Keratinocyte (primary cell): ENCODE measurements at regions not wholly inside any gene's neighbourhood (a gene's known extent, or its start where the extent isn't known, plus 50 kb on each side); places are given as distances from the start of the nearest gene placed in this dataset.

Experiments
- DNase-seq: peaks from one replicate; pipeline ENCODE4 v3.0.0-alpha.2; 2011; ENCODE audit warnings: low read depth, missing footprints, low spot score
- FAIRE-seq: peaks from 2 replicates; lab custom pipeline; 2011; peaks lifted over from hg19 to GRCh38; lab: Jason Lieb, UNC
- H2AFZ ChIP-seq: 2 replicates; pipeline ENCODE4 v1.6.0; 2012; ENCODE audit warnings: low read length, control low read depth, inconsistent platforms; ENCODE audit not compliant: control insufficient read depth
- H3K27ac ChIP-seq: 2 replicates; pipeline ENCODE4 v1.5.1; 2011; ENCODE audit warnings: low read length; ENCODE audit not compliant: control insufficient read depth, insufficient read depth
- H3K27me3 ChIP-seq: 3 replicates; pipeline ENCODE4 v1.6.0; 2011; ENCODE audit warnings: low read length; ENCODE audit not compliant: control insufficient read depth, insufficient read depth; ENCODE audit errors: extremely low read depth
- H3K36me3 ChIP-seq, 2 experiments: 2 replicates in 1 of 2; 3 replicates in 1 of 2; pipeline ENCODE4 v1.5.1; 2011; ENCODE audit warnings: low read length in 2 of 2, mild to moderate bottlenecking in 1 of 2; ENCODE audit not compliant: control insufficient read depth in 2 of 2, insufficient read depth in 2 of 2; ENCODE audit errors: extremely low read depth in 1 of 2
- H3K4me1 ChIP-seq: 3 replicates; pipeline ENCODE4 v1.5.1; 2011; ENCODE audit warnings: low read length; ENCODE audit not compliant: control insufficient read depth, insufficient read depth; ENCODE audit errors: extremely low read depth
- H3K4me2 ChIP-seq: 3 replicates; pipeline ENCODE4 v1.6.0; 2011; ENCODE audit warnings: low read depth, low read length; ENCODE audit not compliant: control insufficient read depth, insufficient read depth; ENCODE audit errors: extremely low read depth
- H3K4me3 ChIP-seq, 3 experiments: fragments of 200-600 bp in 1 of 3; sonication (generic) in 1 of 3; 2 replicates in 2 of 3; 3 replicates in 1 of 3; pipeline ENCODE4 v1.5.1; 2011 to 2016; ENCODE audit warnings: low read length in 3 of 3, mild to moderate bottlenecking in 3 of 3, control low read depth in 2 of 3, inconsistent platforms in 1 of 3, low read depth in 1 of 3, mixed read lengths in 1 of 3, mixed run types in 1 of 3, moderate library complexity in 1 of 3; ENCODE audit not compliant: control insufficient read depth in 2 of 3, insufficient read depth in 2 of 3; ENCODE audit errors: extremely low read depth in 1 of 3
- H3K79me2 ChIP-seq: 2 replicates; pipeline ENCODE4 v1.6.0; 2012; ENCODE audit warnings: low read length; ENCODE audit not compliant: control insufficient read depth, insufficient read depth
- H3K9ac ChIP-seq: 3 replicates; pipeline ENCODE4 v1.6.0; 2011; ENCODE audit warnings: low read length; ENCODE audit not compliant: control insufficient read depth, insufficient read depth; ENCODE audit errors: extremely low read depth
- H3K9me1 ChIP-seq: 3 replicates; pipeline ENCODE4 v1.6.0; 2011; ENCODE audit warnings: low read length; ENCODE audit not compliant: control insufficient read depth, insufficient read depth; ENCODE audit errors: extremely low read depth
- H3K9me3 ChIP-seq: 2 replicates; pipeline ENCODE4 v1.5.1; 2012; ENCODE audit warnings: low read depth, low read length; ENCODE audit not compliant: control insufficient read depth
- H4K20me1 ChIP-seq: 3 replicates; pipeline ENCODE4 v1.6.0; 2011; ENCODE audit warnings: low read length; ENCODE audit not compliant: control insufficient read depth, insufficient read depth; ENCODE audit errors: extremely low read depth
- CTCF ChIP-seq, 3 experiments: IDR thresholded peaks in 1 of 3; conservative IDR thresholded peaks in 1 of 3; optimal IDR thresholded peaks in 1 of 3; 2 replicates in 2 of 3; 3 replicates in 1 of 3; pipeline versions ENCODE3 to v1.5.1; 2011; ENCODE audit warnings: low read length in 3 of 3, mild to moderate bottlenecking in 3 of 3, moderate library complexity in 2 of 3, control low read depth in 1 of 3, inconsistent platforms in 1 of 3; ENCODE audit not compliant: insufficient read depth in 2 of 3; ENCODE audit errors: extremely low read depth in 1 of 3
- EZH2 ChIP-seq: IDR thresholded peaks from one replicate; pipeline ENCODE4 v1.6.1; 2012; ENCODE audit warnings: inconsistent platforms, mild to moderate bottlenecking, low read length, moderate library complexity
- dilution Hi-C: fragments of 300-500 bp; cut with MboI; formaldehyde crosslinking; loops from one replicate; pipeline ENCODE4 v1.7.0; 2020; ENCODE audit warnings: low sequenced_read_pairs; ENCODE audit not compliant: extremely low pct_ligation_motif_present

GRCh38 chr3:132916096-132916495 is 122.1 kb upstream of the TMEM108 start:
- H4K20me1 ChIP-seq, result no peaks in the 10 kb centered on the region
- H3K9ac ChIP-seq, result no peak overlapping the region
- no peak overlapping the region for H3K4me3 ChIP-seq
- dilution Hi-C loops, result no loop called here
- H3K36me3 ChIP-seq, result no peaks in the 10 kb centered on the region
- FAIRE-seq, result no peak
- H3K4me1 ChIP-seq, result no peaks in the 10 kb centered on the region
- no peak overlapping the region for H3K27ac ChIP-seq
- no peaks in the 10 kb centered on the region for H3K79me2 ChIP-seq
- TF ChIP-seq CTCF (optimal IDR thresholded peaks at IDR 0.05 in 1 of 3, IDR thresholded peaks at IDR 0.05 in 1 of 3, conservative IDR thresholded peaks at IDR 0.05 in 1 of 3; ENCODE audit: extremely low read depth in 1 of 3, insufficient read depth in 2 of 3, low read length in 3 of 3), result no peak
- TF ChIP-seq EZH2, result no peak
- H2AFZ ChIP-seq, result no peak overlapping the region
- H3K9me3 ChIP-seq, result no peaks in the 10 kb centered on the region
- H3K27me3 ChIP-seq, result no peaks in the 10 kb centered on the region
- no peak for DNase-seq
- H3K4me2 ChIP-seq, result no peak overlapping the region
- no peaks in the 10 kb centered on the region for H3K9me1 ChIP-seq

GRCh38 chr3:132912416-132912753 is 125.8 kb upstream of the TMEM108 start:
- no peak overlapping the region for H3K4me3 ChIP-seq
- no peak overlapping the region for H2AFZ ChIP-seq
- H4K20me1 ChIP-seq, result no peaks in the 10 kb centered on the region
- H3K9ac ChIP-seq, result no peak overlapping the region
- DNase-seq (no peak), FAIRE-seq (no peak)
- dilution Hi-C loops, result no loop called here
- H3K4me2 ChIP-seq, result no peak overlapping the region
- no peaks in the 10 kb centered on the region for H3K27me3 ChIP-seq
- no peak overlapping the region for H3K27ac ChIP-seq
- no peaks in the 10 kb centered on the region for H3K9me1 ChIP-seq
- H3K4me1 ChIP-seq, result no peaks in the 10 kb centered on the region
- TF ChIP-seq CTCF (optimal IDR thresholded peaks at IDR 0.05 in 1 of 3, IDR thresholded peaks at IDR 0.05 in 1 of 3, conservative IDR thresholded peaks at IDR 0.05 in 1 of 3; ENCODE audit: extremely low read depth in 1 of 3, insufficient read depth in 2 of 3, low read length in 3 of 3), result no peak
- TF ChIP-seq EZH2, result no peak
- no peaks in the 10 kb centered on the region for H3K36me3 ChIP-seq
- no peaks in the 10 kb centered on the region for H3K79me2 ChIP-seq
- no peaks in the 10 kb centered on the region for H3K9me3 ChIP-seq
